NCI-H774 (cell line): ENCODE measurements at regions not wholly inside any gene's neighbourhood (a gene's known extent, or its start where the extent isn't known, plus 50 kb on each side); places are given as distances from the start of the nearest gene placed in this dataset.
"Not testable (repeated sequence)": the region's sequence is repeated elsewhere in the genome, so short reads cannot be mapped to it uniquely, and the experiment has no call there.

Experiments
- DNase-seq: peaks from one replicate; lab custom pipeline; 2025; lab: John Stamatoyannopoulos, UW

DNA sequence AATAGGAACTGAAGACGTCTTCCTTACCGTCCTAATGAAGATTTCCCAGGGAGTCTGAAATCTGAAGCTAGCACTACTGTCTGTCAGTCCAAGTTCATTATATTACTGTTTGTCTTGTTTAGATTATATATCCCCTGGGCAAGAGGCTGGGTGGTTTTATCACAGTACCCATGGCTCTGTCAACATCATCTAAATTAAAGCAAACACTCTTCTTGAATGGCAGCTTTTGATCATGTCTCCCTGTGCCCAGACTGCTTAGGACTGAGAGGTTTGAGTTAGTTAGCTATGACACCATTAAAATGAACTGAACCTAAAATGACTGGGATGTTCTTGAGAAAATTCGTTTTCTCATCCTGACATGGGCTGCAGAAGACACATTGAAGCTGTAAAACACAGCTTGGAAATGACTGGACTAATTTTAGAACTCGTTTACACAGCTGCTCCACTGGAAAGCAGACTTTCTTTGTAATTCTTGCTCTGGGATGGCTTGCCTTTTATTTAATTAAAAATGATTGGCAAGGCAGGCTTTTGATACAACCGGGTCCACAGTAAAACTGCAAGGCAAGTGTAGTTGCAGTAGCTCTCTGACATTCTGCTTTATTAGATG lies 243.5 kb downstream of the MFSD1 start:
- peak; percentile 39 for DNase-seq

DNA sequence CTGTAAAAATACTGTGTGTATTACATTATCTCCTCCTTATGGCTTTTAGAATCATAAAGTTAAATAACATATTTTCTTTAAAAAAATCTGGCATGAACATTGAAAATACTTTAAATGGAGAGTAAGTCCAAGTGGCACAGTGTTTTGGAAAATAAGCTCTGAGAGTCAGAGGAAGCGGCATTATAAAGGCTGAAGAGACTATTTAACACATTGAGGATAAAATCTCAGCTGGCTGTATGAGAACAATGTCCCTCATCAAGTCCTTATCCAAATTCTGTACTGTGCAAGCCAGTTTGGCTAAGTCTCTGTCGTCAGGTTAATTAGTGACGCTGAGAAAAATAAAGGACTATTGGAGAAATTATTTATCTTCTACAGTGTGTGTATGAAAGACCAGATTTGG lies 245.5 kb downstream of the MFSD1 start:
- no peak for DNase-seq

DNA sequence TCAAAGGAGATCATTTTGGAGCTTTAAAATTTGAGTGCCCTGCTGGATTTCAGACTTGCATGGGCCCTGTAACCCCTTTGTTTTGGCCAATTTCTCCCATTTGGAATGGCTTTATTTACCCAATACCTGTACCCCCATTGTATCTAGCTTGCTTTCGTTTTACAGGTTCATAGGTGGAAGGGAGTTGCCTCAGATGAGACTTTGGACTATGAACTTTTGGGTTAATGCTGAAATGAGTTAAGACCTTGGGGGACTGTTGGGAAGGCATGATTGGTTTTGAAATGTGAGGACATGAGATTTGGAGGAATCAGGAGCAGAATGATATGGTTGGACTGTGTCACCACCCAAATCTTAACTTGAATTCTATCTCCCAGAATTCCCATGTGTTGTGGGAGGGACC lies 250.6 kb downstream of the MFSD1 start:
- not testable (repeated sequence) for DNase-seq

DNA sequence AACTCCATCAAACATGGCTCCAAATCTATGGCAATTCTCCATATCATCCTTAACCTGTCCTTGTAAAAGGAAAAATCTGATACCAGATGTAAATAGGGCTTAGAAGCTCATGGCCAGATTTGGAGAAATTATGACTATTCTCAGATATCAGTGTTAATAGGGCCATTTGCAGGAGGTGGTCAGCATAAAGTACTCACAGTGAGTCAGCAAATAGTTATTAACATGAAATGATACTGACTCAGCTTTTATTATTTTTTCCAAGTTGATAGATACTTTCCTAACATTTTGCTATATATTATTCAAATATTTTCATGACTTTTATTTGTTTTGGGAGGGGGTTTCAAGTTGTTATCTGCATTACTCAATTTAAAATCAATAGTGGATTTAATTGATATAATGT lies 255.8 kb downstream of the MFSD1 start:
- no peak for DNase-seq

DNA sequence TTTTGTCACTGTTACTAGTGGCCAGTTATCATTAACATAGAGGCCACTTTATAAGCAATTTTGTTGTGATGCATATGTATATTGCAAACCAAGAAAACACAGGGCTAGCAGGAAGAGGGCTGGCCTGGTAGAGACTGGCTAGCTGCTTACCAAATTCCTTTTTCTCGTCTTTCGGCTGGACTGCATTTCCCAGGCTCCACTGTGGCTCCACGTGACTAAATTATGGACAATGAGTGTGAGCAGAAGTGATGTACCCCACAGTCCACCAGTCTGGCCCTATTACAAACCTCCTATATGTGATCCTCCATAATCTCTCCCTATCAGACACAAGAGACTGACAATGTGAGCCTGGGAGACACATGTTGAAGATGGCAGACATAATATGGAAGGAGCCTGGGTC lies 257.0 kb downstream of the MFSD1 start:
- DNase-seq = no peak

DNA sequence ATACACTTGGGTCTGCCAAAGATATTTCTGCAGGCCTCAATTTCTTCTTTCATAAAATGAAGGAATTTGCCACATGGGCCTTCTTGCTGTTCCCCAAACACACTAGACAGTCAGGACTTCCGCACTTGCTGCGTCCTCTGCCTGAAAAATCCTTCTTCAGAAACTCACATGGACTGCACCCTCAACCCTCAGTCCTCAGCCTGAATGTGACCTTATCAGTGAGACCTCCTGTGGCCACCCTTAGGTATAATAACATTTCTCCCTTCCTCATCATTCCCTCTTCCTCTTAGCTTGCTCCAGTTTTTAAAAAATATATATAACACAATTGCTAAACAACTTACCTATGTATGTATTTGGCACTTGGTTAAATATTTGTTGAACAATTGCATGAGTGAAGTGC lies 257.5 kb downstream of the MFSD1 start:
- DNase-seq = no peak

DNA sequence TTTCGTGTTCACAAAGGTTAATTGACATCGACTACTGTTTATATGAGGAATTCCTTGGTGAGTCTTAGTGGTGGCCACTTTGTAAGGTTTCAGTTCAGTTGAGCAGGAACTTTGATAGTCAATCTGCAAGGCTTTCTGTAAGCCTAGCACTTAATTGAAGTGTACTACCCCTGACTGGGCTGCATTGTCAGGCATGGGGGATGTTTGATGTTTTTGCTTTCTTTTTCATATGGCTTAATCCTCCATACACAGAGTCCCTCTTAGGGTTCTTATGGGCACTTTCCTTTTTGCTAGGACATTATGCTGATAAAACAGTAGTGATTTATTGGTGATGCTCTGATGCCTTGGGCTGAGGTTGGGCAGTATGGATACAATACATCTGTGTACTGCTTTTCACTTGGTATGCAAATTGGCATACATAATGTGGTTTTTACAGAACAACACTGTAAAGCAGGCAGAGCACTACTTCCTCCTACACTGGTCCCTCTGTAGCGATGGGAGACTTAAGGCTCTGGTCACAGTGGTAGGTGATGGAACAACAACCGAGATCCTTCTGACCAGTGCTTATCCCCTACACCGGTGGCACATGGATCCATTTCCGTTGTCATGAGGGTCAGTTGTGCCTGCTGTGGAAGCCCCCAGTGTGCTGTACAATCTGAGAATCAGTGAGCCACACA lies 261.0 kb downstream of the MFSD1 start:
- DNase-seq = no peak

DNA sequence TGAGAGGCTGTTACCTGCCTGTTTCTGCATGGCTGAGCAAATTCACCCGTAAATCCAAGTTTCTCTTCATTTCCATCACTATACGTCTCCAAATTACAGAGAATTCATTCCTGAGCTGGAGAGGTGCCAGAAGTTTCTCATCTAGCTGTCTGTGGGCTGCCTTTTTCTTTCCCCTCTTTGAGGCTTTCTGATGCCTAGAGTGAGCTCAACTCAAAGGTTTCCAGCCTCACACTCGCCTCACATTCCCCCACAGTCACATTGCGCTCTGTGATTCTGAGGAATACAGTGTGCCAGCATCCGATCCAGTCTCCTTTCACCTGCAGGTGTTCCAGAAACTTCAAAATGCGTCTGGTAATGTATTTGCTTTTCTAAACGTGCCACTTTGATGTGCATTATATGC lies 267.2 kb downstream of the MFSD1 start, which contains the start of gene IQCJ:
Gene IQCJ, plus strand, starts transcription at position 229 of the 400 bp plus-strand sequence.
- DNase-seq = no peak

DNA sequence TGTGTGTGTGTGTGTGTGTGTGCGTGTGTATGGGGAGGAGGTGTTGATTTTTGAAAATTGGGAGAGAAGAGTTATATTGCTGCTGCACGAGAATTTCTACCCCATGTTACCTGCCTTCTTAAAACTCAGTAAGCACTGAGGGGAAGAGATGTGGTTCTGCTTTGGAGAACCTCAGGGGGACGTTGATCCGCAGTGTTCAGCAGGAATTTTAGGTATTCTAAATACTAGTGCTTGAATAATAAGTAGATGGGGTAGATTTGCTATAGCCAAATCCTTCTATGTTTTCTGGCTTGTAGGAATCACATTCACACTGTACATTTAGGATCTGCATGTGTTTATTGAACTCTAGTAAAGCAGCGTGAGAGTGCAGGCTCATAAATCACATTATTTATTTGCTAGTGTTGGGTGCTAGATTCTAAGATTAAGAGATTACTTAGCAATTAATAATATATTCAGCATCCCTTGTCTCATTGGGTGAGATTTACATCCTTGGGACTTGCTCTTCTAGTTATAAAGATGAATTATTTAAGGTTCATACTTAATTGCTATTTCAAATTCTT lies 268.1 kb downstream of the MFSD1 start:
- DNase-seq = no peak

DNA sequence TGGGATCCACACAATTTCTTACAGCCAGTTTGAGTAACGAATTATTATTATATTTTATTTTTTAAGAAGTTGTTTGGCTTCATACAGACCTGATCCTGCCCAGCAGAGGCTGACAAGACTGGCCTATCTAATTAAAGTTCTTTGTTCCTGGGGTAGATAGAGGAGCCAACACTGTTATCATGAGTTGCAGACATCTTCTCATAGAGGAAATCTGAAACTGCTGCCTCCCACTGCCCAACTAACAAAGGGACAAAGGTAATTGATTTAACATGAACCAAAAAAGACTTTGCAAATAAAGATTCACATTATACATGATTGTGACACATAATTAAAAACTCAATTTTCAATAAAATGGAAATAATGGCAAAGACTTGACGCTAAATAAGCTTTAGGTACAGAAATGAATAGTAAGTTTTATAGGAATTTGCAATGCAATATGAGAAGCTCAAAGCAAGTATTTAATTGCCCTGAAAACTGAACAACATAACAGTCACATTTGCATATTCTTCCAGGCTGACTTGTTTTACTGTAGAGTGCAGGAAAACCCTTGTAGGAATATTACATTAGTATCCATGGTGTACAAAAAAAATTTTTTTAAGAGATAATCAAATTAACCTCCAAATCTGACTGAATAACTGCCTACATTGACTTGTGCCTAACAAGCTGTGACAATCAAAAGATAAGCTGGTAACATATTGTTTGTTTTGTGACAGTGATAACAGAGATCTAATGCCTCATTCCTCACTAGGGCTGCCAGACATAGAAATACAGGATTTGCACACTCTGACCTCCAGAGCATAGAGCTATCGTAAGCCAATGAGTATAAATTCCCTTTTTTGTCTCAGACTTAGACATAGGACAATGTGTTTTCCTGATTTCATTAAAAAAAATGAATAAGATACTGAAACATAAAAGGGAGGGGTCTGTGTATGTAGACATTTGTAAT lies 273.2 kb downstream of the MFSD1 start:
- DNase-seq = no peak

DNA sequence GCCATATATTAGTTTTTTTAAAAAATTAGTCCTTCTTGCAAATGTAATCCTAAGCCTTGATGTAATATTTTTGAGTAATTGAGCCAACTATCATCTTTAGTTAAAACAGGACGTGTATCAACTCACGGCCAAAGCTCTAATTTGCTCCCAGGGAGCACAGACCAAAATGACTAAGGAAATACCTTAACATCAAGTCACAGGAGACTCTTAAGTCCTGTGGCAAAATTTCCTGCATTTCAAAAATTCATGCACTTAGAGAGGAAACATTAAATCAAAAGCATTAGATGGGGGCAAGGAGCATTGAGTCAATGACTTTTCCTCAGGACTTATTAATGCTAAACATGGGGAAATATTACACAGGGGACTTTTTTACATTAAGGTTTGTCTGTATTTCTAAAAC lies 276.0 kb downstream of the MFSD1 start:
- no peak for DNase-seq

DNA sequence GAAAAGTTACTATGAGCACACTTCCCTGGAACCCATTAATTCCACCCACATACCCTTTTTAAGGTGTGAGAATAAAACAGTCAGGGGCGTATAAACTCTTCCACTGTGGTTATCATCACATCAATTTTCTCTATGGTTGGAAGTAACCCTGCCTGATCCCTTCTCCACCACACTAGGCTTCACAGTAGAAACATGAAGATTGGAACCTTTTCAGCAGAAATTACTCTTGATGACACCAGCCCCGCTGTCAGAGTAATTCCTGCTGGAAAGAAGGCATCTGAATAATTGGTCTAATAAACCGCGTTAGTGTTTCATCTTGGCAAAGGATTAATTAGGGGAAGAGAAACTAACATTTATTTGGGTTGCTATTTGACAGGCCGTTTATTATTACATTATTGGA lies 278.4 kb downstream of the MFSD1 start:
- DNase-seq = no peak

DNA sequence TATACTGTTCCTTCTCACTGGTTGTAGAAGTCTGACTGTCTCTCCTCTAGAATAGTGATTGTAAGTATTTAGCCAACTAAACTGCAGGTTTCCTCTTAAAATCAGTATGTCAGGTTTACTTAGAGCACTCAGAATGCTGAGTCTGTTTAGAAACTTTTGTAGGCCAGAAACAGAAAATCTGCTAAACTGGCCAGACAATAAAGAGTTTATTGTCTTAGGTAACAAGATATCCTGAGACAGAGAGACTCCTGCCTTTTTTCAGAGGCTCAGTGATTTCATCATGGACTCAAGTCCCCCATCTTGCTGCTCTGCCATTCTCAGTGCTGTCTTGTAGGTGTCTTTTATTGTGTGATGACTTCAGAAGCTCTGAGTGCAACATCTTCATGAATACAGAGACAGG lies 279.0 kb downstream of the MFSD1 start:
- DNase-seq = no peak

DNA sequence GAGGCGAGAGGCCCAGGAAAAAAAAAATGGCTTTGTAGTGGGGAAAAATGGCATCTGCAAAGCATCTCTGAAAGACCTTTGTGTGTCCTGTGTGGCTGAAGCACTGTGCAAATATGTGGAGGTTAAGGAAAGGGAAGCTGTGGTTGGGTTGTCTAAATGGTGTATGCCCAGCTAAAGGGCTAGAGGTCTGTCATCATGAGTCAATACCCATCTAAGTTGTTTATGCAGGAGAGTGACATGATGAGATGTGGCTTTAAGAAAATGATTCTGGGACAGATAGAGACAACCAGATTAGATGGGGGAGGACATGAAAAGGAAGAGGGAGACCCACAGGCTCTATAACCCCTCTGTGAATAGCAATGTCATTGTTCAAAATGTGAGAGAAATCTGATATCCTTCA lies 280.7 kb downstream of the MFSD1 start:
- no peak for DNase-seq

DNA sequence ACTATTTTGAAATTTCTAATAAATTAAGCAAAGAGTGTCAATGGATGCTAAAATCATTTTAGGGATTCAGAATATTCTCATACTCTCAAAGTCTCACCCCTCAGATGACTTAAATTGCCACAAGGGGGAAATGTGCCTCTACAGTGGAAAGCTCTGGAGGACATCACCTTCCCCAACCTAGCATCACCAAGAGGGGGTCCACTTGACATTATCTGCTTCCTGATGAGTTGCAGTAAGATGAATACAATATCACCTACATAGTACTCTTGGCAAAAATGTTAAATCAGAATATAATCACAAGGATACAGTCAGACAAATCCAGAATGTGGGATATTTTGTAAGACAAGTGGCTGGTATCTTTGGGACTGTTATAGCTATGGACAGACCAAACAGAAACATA lies 290.1 kb downstream of the MFSD1 start:
- no peak for DNase-seq

DNA sequence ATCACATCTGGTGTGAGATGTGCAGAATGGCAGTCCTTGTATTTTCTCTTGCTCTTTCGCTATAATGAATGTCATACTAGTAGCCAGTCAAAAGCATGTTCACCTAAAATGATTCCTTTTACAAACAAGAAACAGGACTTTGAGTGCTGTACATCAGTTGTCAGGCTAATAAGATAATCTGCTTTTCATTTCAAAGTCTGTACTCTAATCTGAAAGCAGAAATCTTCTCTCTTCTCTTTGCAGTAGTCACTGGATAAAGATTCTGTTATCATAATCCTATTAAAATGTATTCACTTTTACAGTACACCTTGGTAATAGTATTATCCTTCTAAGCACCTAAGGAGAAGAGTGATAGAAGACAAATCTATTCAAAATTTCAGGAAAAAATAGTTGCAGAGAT lies 300.1 kb downstream of the MFSD1 start:
- DNase-seq = no peak

DNA sequence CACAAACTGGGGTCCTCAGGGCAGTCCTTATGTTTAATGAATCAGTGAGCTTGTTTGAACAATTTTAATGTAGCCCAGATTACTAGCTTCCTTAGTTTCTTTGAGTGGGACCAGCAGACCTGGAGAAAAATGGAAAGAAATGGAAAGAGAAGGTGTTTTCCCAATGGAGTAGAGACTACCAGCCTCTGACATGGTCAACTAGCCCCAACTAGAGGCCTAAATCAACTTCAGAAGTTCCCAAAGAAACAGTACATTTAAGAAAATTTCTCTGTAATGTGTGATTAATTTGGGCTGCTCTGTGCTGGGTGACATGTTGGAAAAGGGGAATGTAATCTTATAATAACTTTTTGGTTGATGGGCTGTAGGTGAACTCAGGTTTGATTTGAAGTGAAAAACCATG lies 310.9 kb downstream of the MFSD1 start:
- no peak for DNase-seq

DNA sequence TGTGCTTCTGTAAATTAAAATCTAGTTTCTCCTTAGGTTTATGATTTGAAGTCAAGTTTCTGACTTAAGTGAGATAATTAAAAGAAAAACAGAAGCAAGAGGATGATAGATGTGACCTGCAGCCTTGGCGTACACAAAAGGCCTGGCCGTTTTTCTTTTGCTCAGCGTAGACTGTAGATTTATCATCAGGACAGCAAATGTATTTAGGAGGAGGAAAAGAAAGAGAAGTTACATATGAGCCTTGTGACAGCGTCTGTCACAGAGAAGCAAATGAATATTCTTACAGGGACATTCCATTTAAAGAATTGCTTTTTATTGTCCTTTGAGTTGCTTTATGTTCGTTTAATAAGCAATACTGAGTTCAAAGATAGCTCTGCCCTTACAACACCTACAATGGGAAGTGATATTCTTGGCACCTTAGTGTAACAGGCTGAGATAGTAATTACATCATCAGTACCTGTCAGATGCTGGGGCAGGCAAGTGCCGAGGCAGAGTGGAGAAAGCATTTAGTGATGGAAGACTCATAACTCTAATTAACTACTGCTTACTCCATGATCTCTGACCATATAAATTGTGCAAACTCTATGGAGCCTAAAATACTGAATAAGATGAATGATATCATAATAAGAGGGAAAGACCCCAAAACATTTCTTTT lies 311.5 kb downstream of the MFSD1 start:
- no peak for DNase-seq

DNA sequence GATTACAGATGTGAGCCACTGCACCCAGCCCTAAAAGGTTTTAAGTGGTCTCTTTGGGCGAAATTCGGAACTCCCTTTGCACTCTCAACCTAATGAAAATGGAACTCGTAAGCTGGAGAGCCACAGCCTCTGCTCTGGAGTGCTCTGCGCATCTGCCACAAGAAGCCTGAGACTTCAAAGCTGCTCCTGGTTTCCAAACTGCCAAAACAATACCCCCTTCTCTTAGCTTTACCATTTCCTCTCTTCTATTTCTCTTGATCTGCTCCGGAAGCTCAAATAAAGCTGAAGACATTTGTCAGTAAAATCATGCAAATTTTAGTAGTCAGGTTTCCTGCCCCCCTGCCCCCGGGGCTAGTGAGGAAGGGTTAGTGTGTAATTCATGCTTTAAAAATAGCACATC lies 312.7 kb downstream of the MFSD1 start:
- no peak for DNase-seq

DNA sequence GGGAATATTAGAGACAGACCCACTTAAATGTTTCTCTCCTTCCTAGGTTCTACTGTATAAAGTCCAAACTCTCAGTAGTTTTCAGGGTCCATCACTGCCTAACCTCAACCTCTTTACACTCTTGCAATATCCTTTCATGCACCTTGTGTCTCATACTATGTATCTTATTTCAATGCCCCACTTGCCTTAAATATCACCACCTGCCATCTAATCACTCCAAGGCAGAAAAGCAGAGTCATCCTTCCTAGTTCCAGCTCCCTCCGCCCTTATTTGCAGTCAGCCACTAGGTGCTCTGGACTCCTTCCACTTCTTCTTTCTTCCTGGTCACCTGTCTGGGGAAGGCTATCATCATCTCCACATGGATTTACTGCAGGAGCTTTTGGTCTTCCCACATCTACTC lies 322.0 kb downstream of the MFSD1 start:
- no peak for DNase-seq

DNA sequence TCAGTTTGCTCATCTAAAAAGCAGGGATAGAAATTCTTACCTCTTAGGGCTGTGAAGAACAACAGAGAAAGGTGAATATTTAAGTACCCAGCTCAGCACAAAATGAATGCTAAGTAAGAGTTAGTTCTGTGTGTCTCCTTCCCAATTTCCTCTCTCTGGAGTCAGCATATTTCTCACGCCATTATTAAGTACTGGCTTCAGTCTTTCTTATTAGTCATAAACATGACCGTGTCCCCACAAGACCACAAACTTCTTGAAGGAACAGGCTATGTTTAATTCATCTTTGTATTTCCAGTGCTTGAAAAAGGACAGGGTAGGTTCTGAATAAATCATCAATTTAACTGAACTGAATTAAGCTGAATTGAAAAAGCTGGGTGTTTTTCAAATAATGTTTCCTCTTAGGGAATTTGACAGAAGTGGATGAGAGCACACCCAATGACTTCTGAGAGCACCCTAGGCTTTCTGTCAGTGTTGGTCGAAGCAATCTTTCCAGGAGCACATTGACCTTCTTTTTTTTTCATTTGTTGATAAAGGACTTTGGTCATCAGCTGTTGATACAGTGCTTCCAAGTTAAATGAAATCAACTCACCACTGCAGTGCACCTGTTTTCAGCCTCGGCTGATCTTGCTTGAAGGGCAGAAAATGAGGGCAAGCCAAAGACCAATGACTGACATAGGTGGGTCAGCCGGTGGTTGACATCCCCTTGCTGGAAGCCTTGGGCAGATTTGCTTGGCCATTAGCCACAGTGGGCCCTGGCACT lies 324.6 kb downstream of the MFSD1 start:
- DNase-seq = no peak
